Keratinocyte (primary cell): ENCODE measurements at regions not wholly inside any gene's neighbourhood (a gene's known extent, or its start where the extent isn't known, plus 50 kb on each side); places are given as distances from the start of the nearest gene placed in this dataset.

Source experiments
- EZH2 ChIP-seq: IDR thresholded peaks from one replicate; pipeline ENCODE4 v1.6.1; 2012; ENCODE audit warnings: inconsistent platforms, mild to moderate bottlenecking, low read length, moderate library complexity
- TF ChIP-seq, protein P1 (sequence below), 3 experiments: IDR thresholded peaks in 1 of 3; conservative IDR thresholded peaks in 1 of 3; optimal IDR thresholded peaks in 1 of 3; 2 replicates in 2 of 3; 3 replicates in 1 of 3; pipeline versions ENCODE3 to v1.5.1; 2011; ENCODE audit warnings: low read length in 3 of 3, mild to moderate bottlenecking in 3 of 3, moderate library complexity in 2 of 3, control low read depth in 1 of 3, inconsistent platforms in 1 of 3; ENCODE audit not compliant: insufficient read depth in 2 of 3; ENCODE audit errors: extremely low read depth in 1 of 3

DNA sequence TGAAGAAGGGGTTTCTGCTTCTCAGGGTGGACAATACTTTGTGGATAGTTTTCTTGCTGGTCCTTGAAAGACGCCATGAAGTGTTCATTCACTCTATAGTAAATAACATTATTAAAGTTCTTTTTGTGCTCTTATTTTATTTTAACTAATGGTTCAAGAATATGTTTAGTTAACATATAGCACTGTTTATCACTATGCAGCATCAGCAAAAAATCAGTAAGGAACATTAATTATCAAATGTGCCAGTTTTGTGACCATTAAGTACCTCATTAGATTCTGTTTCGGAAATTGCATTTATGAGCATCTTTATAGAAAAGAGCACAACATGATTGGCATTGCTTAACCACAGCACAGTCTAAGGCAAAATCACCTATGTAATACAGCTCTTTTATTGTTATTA, 385.6 kb downstream of the LMO4 start:
- TF ChIP-seq, protein P1, sequence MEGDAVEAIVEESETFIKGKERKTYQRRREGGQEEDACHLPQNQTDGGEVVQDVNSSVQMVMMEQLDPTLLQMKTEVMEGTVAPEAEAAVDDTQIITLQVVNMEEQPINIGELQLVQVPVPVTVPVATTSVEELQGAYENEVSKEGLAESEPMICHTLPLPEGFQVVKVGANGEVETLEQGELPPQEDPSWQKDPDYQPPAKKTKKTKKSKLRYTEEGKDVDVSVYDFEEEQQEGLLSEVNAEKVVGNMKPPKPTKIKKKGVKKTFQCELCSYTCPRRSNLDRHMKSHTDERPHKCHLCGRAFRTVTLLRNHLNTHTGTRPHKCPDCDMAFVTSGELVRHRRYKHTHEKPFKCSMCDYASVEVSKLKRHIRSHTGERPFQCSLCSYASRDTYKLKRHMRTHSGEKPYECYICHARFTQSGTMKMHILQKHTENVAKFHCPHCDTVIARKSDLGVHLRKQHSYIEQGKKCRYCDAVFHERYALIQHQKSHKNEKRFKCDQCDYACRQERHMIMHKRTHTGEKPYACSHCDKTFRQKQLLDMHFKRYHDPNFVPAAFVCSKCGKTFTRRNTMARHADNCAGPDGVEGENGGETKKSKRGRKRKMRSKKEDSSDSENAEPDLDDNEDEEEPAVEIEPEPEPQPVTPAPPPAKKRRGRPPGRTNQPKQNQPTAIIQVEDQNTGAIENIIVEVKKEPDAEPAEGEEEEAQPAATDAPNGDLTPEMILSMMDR (optimal IDR thresholded peaks at IDR 0.05 in 1 of 3, IDR thresholded peaks at IDR 0.05 in 1 of 3, conservative IDR thresholded peaks at IDR 0.05 in 1 of 3; ENCODE audit: extremely low read depth in 1 of 3, insufficient read depth in 2 of 3, low read length in 3 of 3) = no peak
- no peak for TF ChIP-seq EZH2
